ENCODE measurements at regions not wholly inside any gene's neighbourhood (a gene's known extent, or its start where the extent isn't known, plus 50 kb on each side); places are given as distances from the start of the nearest gene placed in this dataset.

- CTCF ChIA-PET: interaction anchor here (1.3 to 1.4 kb wide), 2 partner anchors 13 to 14 kb away, joined by 3 to 5 read pairs; no protein-coding TSS in a partner anchor
- ATAC-seq (no peak), FAIRE-seq (no peak), DNase-seq (ENCODE audit: low read depth in 1 of 2, low spot score in 1 of 2) (no peak)
- Histone ChIP-seq H3K9me3 (no peaks in the 10 kb centered on the region), H3K27ac (no peak overlapping the region), H3K4me1 (no peaks in the 10 kb centered on the region), H3K4me2 (no peak overlapping the region), H3K4me3 (no peak overlapping the region)
- 73% methylated on average over 4 of the region's 4 CpGs for WGBS (ENCODE audit: missing lambda C conversion rate)
- TF ChIP-seq POLR2AphosphoS2 (conservative IDR thresholded peaks at IDR 0.05; ENCODE audit: low read length) (no peak), NR3C1 (IDR thresholded peaks at IDR 0.05) (no peak), ZFP36 (IDR thresholded peaks at IDR 0.05; ENCODE audit: borderline replicate concordance, partially characterized antibody) (no peak), ZSCAN20 (CRISPR knock-in tag; IDR thresholded peaks at IDR 0.05) (no peak), JUN (IDR thresholded peaks at IDR 0.05) (no peak), SMC3 (IDR thresholded peaks at IDR 0.05) (no peak), CHD2 (IDR thresholded peaks at IDR 0.05; ENCODE audit: low read length, partially characterized antibody) (no peak), MAX (IDR thresholded peaks at IDR 0.05) (no peak), EP300 (IDR thresholded peaks at IDR 0.05) (no peak), CBX2 (IDR thresholded peaks at IDR 0.05; ENCODE audit: borderline replicate concordance, low read depth) (no peak), KDM5A (IDR thresholded peaks at IDR 0.05) (no peak), RFX5 (IDR thresholded peaks at IDR 0.05) (no peak), ZC3H11A (IDR thresholded peaks at IDR 0.05) (no peak), CBX8 (IDR thresholded peaks at IDR 0.05) (no peak)
- TF ChIP-seq, protein P1, sequence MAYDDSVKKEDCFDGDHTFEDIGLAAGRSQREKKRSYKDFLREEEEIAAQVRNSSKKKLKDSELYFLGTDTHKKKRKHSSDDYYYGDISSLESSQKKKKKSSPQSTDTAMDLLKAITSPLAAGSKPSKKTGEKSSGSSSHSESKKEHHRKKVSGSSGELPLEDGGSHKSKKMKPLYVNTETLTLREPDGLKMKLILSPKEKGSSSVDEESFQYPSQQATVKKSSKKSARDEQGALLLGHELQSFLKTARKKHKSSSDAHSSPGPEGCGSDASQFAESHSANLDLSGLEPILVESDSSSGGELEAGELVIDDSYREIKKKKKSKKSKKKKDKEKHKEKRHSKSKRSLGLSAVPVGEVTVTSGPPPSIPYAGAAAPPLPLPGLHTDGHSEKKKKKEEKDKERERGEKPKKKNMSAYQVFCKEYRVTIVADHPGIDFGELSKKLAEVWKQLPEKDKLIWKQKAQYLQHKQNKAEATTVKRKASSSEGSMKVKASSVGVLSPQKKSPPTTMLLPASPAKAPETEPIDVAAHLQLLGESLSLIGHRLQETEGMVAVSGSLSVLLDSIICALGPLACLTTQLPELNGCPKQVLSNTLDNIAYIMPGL (CRISPR knock-in tag; IDR thresholded peaks at IDR 0.05; ENCODE audit: borderline replicate concordance): no peak
- POLR2A ChIA-PET: no interaction called here
Measured at GRCh38 chr1:187477535-187477934, 648.8 kb downstream of the PLA2G4A start.

GRCh38 chr1:187481581-187482148 lies 652.9 kb downstream of the PLA2G4A start:
- H3K4me2 ChIP-seq: no peak overlapping the region
- no peaks in the 10 kb centered on the region for H3K9me3 ChIP-seq
- ATAC-seq (no peak), DNase-seq (ENCODE audit: low read depth in 1 of 2, low spot score in 1 of 2) (no peak), FAIRE-seq (no peak)
- H3K4me3 ChIP-seq: no peak overlapping the region
- no peaks in the 10 kb centered on the region for H3K4me1 ChIP-seq
- no peak overlapping the region for H3K27ac ChIP-seq
- 61% methylated on average over 10 of the region's 10 CpGs for WGBS (ENCODE audit: missing lambda C conversion rate)
- TF ChIP-seq SREBF2 (IDR thresholded peaks at IDR 0.05): no peak
- TF ChIP-seq HOXB5 (CRISPR knock-in tag; IDR thresholded peaks at IDR 0.05): no peak
- TF ChIP-seq CHD4 (IDR thresholded peaks at IDR 0.05; ENCODE audit: borderline replicate concordance): no peak
- no peak for TF ChIP-seq NR3C1 (IDR thresholded peaks at IDR 0.05)
- no peak for TF ChIP-seq JUN (IDR thresholded peaks at IDR 0.05)
- TF ChIP-seq, protein P2, sequence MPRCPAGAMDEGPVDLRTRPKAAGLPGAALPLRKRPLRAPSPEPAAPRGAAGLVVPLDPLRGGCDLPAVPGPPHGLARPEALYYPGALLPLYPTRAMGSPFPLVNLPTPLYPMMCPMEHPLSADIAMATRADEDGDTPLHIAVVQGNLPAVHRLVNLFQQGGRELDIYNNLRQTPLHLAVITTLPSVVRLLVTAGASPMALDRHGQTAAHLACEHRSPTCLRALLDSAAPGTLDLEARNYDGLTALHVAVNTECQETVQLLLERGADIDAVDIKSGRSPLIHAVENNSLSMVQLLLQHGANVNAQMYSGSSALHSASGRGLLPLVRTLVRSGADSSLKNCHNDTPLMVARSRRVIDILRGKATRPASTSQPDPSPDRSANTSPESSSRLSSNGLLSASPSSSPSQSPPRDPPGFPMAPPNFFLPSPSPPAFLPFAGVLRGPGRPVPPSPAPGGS (IDR thresholded peaks at IDR 0.05): no peak
- no peak for TF ChIP-seq NPAS2 (CRISPR knock-in tag; IDR thresholded peaks at IDR 0.05; ENCODE audit: borderline replicate concordance)
- no peak for TF ChIP-seq MAX (IDR thresholded peaks at IDR 0.05)
- TF ChIP-seq TFCP2L1 (CRISPR knock-in tag; IDR thresholded peaks at IDR 0.05): no peak
- TF ChIP-seq MAZ (IDR thresholded peaks at IDR 0.05; ENCODE audit: borderline replicate concordance, low read depth, low read length): no peak
- TF ChIP-seq MAFK (IDR thresholded peaks at IDR 0.05; ENCODE audit: partially characterized antibody): no peak
- TF ChIP-seq ZSCAN20 (CRISPR knock-in tag; IDR thresholded peaks at IDR 0.05): no peak
- TF ChIP-seq MYC (IDR thresholded peaks at IDR 0.05; ENCODE audit: borderline replicate concordance, low read length): no peak
- no peak for TF ChIP-seq KDM1A (IDR thresholded peaks at IDR 0.05; ENCODE audit: low read depth)
- TF ChIP-seq ZC3H11A (IDR thresholded peaks at IDR 0.05): no peak
- CTCF ChIA-PET: interaction anchor here (1.0 kb wide), 2 partner anchors 9 to 12 kb away, joined by 3 read pairs; no protein-coding TSS in a partner anchor
- POLR2A ChIA-PET: no interaction called here

Data from A549 (cell line).